Esophagus muscularis mucosa (tissue), 4 donors: ENCODE measurements at regions not wholly inside any gene's neighbourhood (a gene's known extent, or its start where the extent isn't known, plus 50 kb on each side); places are given as distances from the start of the nearest gene placed in this dataset.
A peak's percentile ranks its signal among the peaks of the same experiment; 100 is the strongest.

Source experiments
- DNase-seq: peaks from one replicate; pipeline ENCODE4 v3.0.0-alpha.2; 2017; ENCODE audit errors: extremely low spot score
- H3K27ac ChIP-seq, 4 donors: fragments of 200-600 bp; sonication (generic); replicated peaks in 1 of 4; 1 replicate in 3 of 4; 2 replicates in 1 of 4; pipeline ENCODE4 v1.5.1; 2016 to 2019; ENCODE audit warnings: mild to moderate bottlenecking in 1 of 4
- H3K27me3 ChIP-seq, 4 donors: fragments of 200-600 bp; sonication (generic); one replicate each; pipeline versions ENCODE4 v1.5.1 to v1.6.0; 2016 to 2019
- H3K36me3 ChIP-seq, 4 donors: fragments of 200-600 bp; sonication (generic); one replicate each; pipeline ENCODE4 v1.5.1; 2016 to 2019
- H3K4me1 ChIP-seq, 4 donors: fragments of 200-600 bp; sonication (generic); one replicate each; pipeline ENCODE4 v1.5.1; 2016 to 2019
- H3K4me3 ChIP-seq, 4 donors: fragments of 200-600 bp; sonication (generic); 1 replicate in 2 of 4; 2 replicates in 2 of 4; pipeline ENCODE4 v1.5.1; 2016 to 2019; ENCODE audit warnings: mild to moderate bottlenecking in 4 of 4, moderate library complexity in 1 of 4
- H3K9me3 ChIP-seq, 4 donors: fragments of 200-600 bp; sonication (generic); 1 replicate in 3 of 4; 2 replicates in 1 of 4; pipeline ENCODE4 v1.5.1; 2016 to 2019
- CTCF ChIP-seq, 3 experiments: fragments of 200-600 bp in 2 of 3; fragments of 450-650 bp in 1 of 3; sonication (generic) in 2 of 3; IDR thresholded peaks; one replicate each; pipeline ENCODE4 v1.5.1; 2017 to 2019; ENCODE audit warnings: antibody characterized with exemption in 3 of 3, mild to moderate bottlenecking in 2 of 3, moderate library complexity in 1 of 3
- EP300 ChIP-seq: sonication (generic); formaldehyde crosslinking; IDR thresholded peaks from one replicate; pipeline ENCODE4 v1.6.1; 2017; ENCODE audit warnings: antibody characterized with exemption
- POLR2A ChIP-seq: fragments of 450-650 bp; IDR thresholded peaks from one replicate; pipeline ENCODE4 v1.6.1; 2017; ENCODE audit warnings: antibody characterized with exemption, moderate library complexity, mild to moderate bottlenecking, low read depth
- POLR2AphosphoS5 ChIP-seq, 2 donors: sonication (generic); formaldehyde crosslinking; IDR thresholded peaks; one replicate each; pipeline ENCODE4 v1.6.1; 2017; ENCODE audit warnings: antibody characterized with exemption in 2 of 2
- WGBS: methylation state at CpG from one replicate; pipeline ENCODE4 v1.1.5; 2018; 5-methylcytosine and 5-hydroxymethylcytosine counted together
- intact Hi-C: fragments of 100-400 bp; cut with DNase I; formaldehyde crosslinking; loops from one replicate; pipeline ENCODE4 v1.15.1; 2023

- intact Hi-C loops: loop anchor here (10.0 kb wide), 1 partner anchor 527 kb away; no protein-coding TSS in a partner anchor
- TF ChIP-seq POLR2A (no peak), CTCF (IDR thresholded peaks at IDR 0.05) (no peak), POLR2AphosphoS5 (IDR thresholded peaks at IDR 0.05) (no peak), EP300 (no peak)
- Histone ChIP-seq H3K4me1 (peaks cover 7 to 12% (median 9%) of the 10 kb centered on the region in 4 donors), H3K9me3 (no peaks in the 10 kb centered on the region), H3K36me3 (no peaks in the 10 kb centered on the region), H3K27ac (no peak overlapping the region), H3K4me3 (peak overlapping the region in 1 of 4 donors; percentile 8), H3K27me3 (no peaks in the 10 kb centered on the region)
- WGBS: 72% methylated on average over 20 of the region's 20 CpGs
- peak; percentile 70 for DNase-seq
These were observed 644.9 kb downstream of the CCDC171 start for GRCh38 chr9:16197578-16198370.

GRCh38 chr9:16198996-16199395 is 646.2 kb downstream of the CCDC171 start:
- no peaks in the 10 kb centered on the region for H3K27me3 ChIP-seq
- no peaks in the 10 kb centered on the region for H3K36me3 ChIP-seq
- intact Hi-C loops: loop anchor here (10.0 kb wide), 1 partner anchor 526 kb away; no protein-coding TSS in a partner anchor
- H3K4me3 ChIP-seq: no peak overlapping the region
- H3K9me3 ChIP-seq: no peaks in the 10 kb centered on the region
- no peak overlapping the region for H3K27ac ChIP-seq
- TF ChIP-seq EP300 (no peak), POLR2A (no peak), POLR2AphosphoS5 (IDR thresholded peaks at IDR 0.05) (no peak), CTCF (IDR thresholded peaks at IDR 0.05) (no peak)
- 78% methylated on average over 6 of the region's 6 CpGs for WGBS
- no peak for DNase-seq
- peaks cover 7 to 15% (median 13%) of the 10 kb centered on the region in 4 donors for H3K4me1 ChIP-seq

- peaks cover 5 to 12% (median 8%) of the 10 kb centered on the region in 4 donors for H3K4me1 ChIP-seq
- H3K27me3 ChIP-seq: no peaks in the 10 kb centered on the region
- TF ChIP-seq POLR2AphosphoS5 (IDR thresholded peaks at IDR 0.05) (no peak), EP300 (no peak), POLR2A (no peak), CTCF (IDR thresholded peaks at IDR 0.05) (no peak)
- intact Hi-C loops: no loop called here
- no peak for DNase-seq
- H3K4me3 ChIP-seq: no peak overlapping the region
- H3K27ac ChIP-seq: no peak overlapping the region
- WGBS: 74% methylated on average over 1 of the region's 1 CpG
- H3K9me3 ChIP-seq: no peaks in the 10 kb centered on the region
- H3K36me3 ChIP-seq: no peaks in the 10 kb centered on the region
These were observed 649.4 kb downstream of the CCDC171 start for GRCh38 chr9:16202221-16202620.

GRCh38 chr9:16202914-16203728 is 650.3 kb downstream of the CCDC171 start:
- DNase-seq: peak; percentile 79
- H3K4me3 ChIP-seq: no peak overlapping the region
- intact Hi-C loops: no loop called here
- no peaks in the 10 kb centered on the region for H3K27me3 ChIP-seq
- H3K4me1 ChIP-seq: peaks cover 0 to 6% (median 3%) of the 10 kb centered on the region in 4 donors
- TF ChIP-seq POLR2AphosphoS5 (IDR thresholded peaks at IDR 0.05) (no peak), EP300 (no peak), POLR2A (no peak), CTCF (IDR thresholded peaks at IDR 0.05) (no peak)
- no peaks in the 10 kb centered on the region for H3K9me3 ChIP-seq
- 79% methylated on average over 13 of the region's 17 CpGs for WGBS
- H3K27ac ChIP-seq: no peak overlapping the region
- no peaks in the 10 kb centered on the region for H3K36me3 ChIP-seq
